ENCODE measurements at regions not wholly inside any gene's neighbourhood (a gene's known extent, or its start where the extent isn't known, plus 50 kb on each side); places are given as distances from the start of the nearest gene placed in this dataset.

DNA sequence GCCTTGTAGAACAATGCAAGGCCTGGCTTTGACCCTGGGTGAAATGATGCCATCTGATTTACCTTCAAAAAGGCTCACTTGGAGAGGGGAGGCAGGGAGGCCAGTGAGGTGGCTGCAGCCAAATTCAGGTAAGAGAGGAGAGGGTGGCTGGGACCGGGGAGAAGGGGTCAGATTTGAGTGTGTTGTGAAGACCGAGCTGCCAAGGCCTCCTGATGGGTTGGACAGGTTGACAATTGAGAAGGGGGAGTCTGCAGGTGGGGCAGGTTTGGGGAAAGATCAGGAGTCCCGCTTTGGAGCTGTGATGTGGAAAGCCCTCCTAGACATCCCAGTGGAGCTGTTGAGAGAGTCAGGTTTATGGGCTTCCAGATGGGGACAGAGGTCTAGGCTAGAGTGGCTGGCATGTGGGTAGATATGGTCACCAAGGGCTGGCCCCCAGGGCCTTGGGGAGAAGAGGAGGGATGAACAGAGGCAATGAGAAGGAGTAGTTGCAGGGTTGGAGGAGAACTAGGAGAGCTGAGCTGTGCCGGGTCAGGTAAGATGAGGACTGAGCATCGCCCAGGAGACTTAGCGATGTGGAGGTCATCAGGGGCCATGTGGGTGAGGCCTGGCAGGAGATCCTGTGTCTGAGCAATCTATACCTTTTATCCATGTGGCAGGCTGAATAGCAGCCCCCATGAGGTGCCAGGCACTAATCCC lies 70.5 kb upstream of the TOX2 start:
- no peak overlapping the region for H3K4me3 ChIP-seq (ENCODE audit: low read depth, low read length)
- TF ChIP-seq, protein P1, sequence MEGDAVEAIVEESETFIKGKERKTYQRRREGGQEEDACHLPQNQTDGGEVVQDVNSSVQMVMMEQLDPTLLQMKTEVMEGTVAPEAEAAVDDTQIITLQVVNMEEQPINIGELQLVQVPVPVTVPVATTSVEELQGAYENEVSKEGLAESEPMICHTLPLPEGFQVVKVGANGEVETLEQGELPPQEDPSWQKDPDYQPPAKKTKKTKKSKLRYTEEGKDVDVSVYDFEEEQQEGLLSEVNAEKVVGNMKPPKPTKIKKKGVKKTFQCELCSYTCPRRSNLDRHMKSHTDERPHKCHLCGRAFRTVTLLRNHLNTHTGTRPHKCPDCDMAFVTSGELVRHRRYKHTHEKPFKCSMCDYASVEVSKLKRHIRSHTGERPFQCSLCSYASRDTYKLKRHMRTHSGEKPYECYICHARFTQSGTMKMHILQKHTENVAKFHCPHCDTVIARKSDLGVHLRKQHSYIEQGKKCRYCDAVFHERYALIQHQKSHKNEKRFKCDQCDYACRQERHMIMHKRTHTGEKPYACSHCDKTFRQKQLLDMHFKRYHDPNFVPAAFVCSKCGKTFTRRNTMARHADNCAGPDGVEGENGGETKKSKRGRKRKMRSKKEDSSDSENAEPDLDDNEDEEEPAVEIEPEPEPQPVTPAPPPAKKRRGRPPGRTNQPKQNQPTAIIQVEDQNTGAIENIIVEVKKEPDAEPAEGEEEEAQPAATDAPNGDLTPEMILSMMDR (IDR thresholded peaks at IDR 0.05; ENCODE audit: insufficient read depth, low read length, missing control alignments): no peak
- DNase-seq (ENCODE audit: low read depth, low spot score): no peak
- ChIA-PET CTCF (interaction anchor here (1.0 to 4.0 kb wide), 7 partner anchors 10 to 237 kb away, joined by 3 to 22 read pairs (median 5); no protein-coding TSS in a partner anchor), POLR2A (interaction anchor here (0.8 kb wide), 1 partner anchor 134 kb away, joined by 3 read pairs; no protein-coding TSS in a partner anchor)

DNA sequence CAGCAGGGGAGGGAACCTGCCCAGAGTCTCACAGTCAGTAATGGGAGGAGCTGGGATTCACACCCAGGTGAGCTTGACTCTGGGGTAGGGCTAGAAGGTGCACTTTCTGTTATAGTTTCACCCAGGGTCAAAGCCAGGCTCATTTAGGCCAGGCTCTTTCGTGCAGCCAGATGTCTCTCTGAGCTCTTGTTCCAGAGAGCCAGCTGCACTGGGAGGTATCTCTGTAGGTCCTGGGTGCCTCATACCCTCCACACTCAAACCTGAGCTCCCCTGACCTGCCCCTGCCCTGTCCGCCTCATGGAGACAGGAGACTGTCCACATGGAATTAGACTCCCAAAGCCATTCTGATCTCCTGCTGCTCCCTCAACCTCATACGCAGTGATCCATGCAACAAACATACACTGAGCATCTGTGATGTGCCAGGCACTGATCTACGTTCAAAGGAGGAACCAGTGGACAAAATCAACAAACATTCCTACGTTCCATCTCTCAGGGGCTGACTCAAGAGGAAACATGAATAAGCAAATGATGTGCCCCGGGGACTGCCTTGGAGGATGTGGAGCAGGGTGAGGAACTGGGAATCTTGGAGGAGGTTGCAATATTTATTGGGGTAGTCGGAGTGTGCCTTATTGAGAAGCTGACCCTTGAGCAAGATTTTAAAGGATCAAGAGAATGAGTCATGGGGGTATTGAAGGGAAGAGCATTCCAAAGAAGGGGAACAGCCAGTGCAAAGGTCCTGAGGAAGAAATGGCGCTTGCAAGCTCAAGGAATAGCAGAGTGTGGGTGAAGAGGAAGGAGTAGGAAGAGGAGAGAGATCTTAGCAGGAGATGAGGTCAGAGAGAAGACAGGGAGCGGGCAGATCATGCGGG lies 71.3 kb upstream of the TOX2 start:
- ChIA-PET CTCF (interaction anchor here (1.0 to 4.0 kb wide), 6 partner anchors 73 to 237 kb away, joined by 3 to 22 read pairs (median 4); no protein-coding TSS in a partner anchor), POLR2A (no interaction called here)
- TF ChIP-seq, protein P1 (IDR thresholded peaks at IDR 0.05; ENCODE audit: insufficient read depth, low read length, missing control alignments): no peak
- peak; percentile 65 for DNase-seq (ENCODE audit: low read depth, low spot score)
- no peak overlapping the region for H3K4me3 ChIP-seq (ENCODE audit: low read depth, low read length)

DNA sequence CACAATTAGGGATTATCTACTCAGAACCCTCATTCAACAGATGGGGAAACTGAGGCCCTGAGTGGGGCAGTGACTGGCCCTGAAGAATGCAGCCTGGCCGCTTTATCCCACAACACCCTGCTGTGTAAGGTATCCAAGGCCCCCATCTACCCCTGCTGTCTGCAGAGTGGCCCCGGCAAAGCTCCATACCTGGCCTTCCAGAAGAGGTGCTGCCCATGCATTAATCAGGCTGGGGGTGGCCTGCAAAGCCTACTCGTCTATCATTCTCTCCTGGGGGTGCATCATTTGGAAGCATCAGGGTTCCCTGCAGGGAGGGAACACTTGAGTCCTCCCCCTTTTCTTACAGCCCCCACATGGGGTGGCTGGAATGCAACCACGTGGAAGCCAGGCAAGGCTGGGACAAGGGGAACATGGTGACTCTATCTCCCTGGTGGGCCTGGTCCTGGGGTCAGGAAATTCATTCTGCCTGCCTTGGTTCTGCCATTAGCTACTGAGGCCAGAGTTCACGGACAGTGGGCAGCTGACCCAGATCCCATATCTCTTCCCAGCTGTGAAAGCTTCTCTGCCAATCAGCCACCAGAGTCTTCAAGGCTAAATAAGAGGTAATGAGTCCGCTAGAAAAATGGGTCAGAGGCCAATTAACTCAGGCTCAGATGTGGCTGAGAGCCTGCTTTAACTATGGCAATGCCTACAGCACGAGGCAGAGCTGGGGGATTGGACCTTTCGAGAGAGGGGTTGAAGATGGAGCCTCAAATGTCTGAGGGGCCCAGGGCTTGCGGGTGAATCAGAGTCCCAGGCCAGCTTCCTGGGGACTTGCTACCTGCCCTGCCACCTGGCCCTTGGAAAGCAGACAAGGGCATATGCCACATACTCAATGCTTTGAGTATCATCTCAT lies 72.3 kb upstream of the TOX2 start:
- POLR2A ChIA-PET: no interaction called here
- no peak for DNase-seq (ENCODE audit: low read depth, low spot score)
- TF ChIP-seq, protein P1 (IDR thresholded peaks at IDR 0.05; ENCODE audit: insufficient read depth, low read length, missing control alignments): no peak
- CTCF ChIA-PET: interaction anchor here (0.8 to 4.0 kb wide), 6 partner anchors 9 to 238 kb away, joined by 3 to 22 read pairs (median 4); no protein-coding TSS in a partner anchor
- no peak overlapping the region for H3K4me3 ChIP-seq (ENCODE audit: low read depth, low read length)

DNA sequence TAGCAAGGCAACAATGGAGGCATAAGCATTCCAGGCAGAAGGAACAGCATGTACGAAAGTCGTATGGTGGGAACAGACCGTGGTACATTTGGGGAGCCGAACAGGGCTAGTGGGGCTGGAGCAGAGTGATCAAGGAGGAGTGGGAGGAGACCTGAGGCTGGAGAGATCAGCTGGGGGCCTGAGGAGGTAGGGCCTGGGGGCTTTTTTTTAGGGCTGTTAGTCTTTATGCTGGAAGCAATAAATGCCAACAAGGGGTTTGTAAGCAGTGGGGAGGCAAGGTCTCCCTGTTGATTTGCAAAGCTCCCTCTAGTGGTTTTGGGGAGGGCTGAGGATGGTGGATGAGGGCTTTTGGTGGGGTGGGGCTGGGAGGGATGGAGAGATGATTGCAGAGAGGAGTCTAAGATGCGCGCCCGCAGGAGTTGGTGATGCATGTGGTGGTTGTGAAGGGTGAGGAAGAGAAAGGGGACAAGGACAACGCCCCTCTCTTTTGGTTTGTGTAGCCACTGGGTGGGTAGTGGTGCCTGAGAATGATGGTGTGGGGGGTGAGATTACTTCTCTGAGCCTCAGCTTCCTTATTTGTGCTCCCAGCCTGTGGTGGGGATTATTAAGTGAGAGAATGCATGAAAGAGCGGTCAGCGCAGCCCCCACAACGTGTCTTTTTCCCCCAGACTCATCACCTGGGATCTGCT lies 74.1 kb upstream of the TOX2 start:
- no peak for DNase-seq (ENCODE audit: low read depth, low spot score)
- CTCF ChIA-PET: interaction anchor here (0.7 to 1.4 kb wide), 6 partner anchors 10 to 115 kb away, joined by 3 read pairs; no protein-coding TSS in a partner anchor
- POLR2A ChIA-PET: no interaction called here

DNA sequence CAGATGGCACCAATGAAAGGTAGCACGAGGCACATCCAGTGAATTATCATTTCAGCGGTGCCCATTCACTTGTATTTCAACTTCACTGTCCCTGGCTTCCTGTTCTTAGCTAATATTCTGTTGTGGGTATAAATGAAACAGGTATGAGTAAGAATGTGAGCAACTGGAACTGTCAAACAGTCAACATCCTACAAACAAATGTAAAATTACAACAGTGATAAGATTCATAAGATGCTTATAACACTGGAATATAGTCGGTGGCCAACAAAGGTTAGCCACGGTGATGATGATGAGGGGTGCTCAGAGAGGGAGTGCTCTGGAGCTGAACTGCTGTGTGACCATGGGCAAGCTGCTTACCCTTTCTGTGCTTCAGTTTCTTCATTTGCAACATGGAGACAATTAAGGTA lies 74.9 kb upstream of the TOX2 start:
- no peak overlapping the region for H3K4me3 ChIP-seq (ENCODE audit: low read depth, low read length)
- CTCF ChIA-PET: interaction anchor here (0.9 to 1.4 kb wide), 4 partner anchors 9 to 114 kb away, joined by 3 read pairs; no protein-coding TSS in a partner anchor
- DNase-seq (ENCODE audit: low read depth, low spot score): no peak
- POLR2A ChIA-PET: no interaction called here
- TF ChIP-seq, protein P1 (IDR thresholded peaks at IDR 0.05; ENCODE audit: insufficient read depth, low read length, missing control alignments): no peak

More for the DNA sequence above, 74.1 kb upstream of the TOX2 start:
- no peak overlapping the region for H3K4me3 ChIP-seq (ENCODE audit: low read depth, low read length)
- TF ChIP-seq, protein P1 (IDR thresholded peaks at IDR 0.05; ENCODE audit: insufficient read depth, low read length, missing control alignments): peak; percentile 50
